Amniotic epithelial cell (primary cell): ENCODE measurements at regions not wholly inside any gene's neighbourhood (a gene's known extent, or its start where the extent isn't known, plus 50 kb on each side); places are given as distances from the start of the nearest gene placed in this dataset.
"Not testable (repeated sequence)": the region's sequence is repeated elsewhere in the genome, so short reads cannot be mapped to it uniquely, and the experiment has no call there.

Experiments used
- DNase-seq: peaks from one replicate; pipeline ENCODE4 v3.0.0-alpha.2; 2010; ENCODE audit warnings: low read depth

- peak; percentile 2 for DNase-seq
Measured at GRCh38 chr19:27966390-27966816, 1246.5 kb downstream of the UQCRFS1 start.

GRCh38 chr19:27964185-27964584 is 1248.8 kb downstream of the UQCRFS1 start:
- no peak for DNase-seq

DNA sequence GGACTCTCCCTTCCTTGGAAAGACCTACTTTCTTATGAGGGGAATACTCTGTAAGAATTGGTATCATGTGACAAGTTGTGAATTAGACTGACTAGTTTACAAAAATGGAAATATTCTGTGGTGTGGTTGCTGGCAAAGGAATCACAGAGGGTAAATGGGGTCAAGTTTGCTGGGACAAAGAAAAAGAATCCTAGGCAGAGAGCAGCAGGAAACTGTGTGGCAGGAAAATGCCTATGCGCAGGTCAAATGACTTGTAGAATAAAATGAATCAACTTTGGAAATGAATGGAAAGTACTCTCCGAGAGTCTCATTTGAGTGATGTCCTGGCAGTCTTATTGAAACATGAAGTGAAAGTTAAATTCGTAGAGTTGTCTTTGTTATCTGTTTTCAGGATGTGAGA is 1250.7 kb downstream of the UQCRFS1 start:
- no peak for DNase-seq

DNA sequence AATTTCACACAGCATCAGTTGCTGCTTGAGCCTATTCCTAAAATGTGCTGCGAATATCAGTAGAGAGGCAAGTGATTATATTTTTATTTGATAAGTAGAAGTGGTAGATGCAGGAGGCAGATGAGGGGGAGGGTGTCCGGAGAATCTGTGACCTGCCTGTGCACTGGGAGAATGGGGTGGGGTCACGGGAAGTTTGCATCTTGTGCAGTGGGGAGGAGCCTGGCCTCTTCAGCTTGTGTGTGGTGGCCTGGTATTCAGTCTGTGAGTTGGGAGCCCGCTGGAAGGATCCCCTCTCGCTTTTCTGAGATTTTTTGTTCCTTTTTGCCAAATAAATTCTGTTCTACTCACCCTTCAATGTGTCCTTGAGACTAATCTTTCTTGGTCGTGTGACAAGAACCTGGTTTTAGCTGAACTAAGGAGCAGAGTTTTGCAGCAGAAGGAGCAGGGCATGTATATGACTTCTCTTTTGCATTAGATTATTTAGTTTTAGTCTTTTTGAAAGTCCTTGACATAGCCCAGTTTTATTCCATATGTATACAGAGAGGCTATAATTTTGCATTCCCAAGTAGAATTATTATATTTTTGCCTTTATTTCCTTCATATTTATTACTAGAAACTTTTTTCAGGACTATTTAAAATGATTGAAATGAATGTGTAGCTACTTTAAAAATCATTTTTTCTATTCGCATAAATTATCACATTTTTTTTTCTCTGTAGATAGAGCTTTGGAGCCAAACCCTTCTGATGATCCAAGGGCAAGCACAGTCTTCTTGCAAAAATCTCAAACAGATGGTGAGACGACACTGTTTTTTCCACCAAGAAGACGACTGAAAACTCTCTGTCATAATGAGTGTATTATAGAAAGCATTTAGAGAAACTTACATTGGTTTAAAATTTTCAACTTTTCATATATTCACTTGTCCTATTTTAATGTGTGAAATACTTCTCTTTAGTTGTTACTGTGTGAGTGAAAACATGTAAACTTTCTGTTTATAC is 1257.2 kb downstream of the UQCRFS1 start:
- DNase-seq: no peak

- not testable (repeated sequence) for DNase-seq
Measured at GRCh38 chr19:27942607-27943006, 1270.3 kb downstream of the UQCRFS1 start.

GRCh38 chr19:27936139-27936538 is 1276.8 kb downstream of the UQCRFS1 start:
- DNase-seq: no peak

DNA sequence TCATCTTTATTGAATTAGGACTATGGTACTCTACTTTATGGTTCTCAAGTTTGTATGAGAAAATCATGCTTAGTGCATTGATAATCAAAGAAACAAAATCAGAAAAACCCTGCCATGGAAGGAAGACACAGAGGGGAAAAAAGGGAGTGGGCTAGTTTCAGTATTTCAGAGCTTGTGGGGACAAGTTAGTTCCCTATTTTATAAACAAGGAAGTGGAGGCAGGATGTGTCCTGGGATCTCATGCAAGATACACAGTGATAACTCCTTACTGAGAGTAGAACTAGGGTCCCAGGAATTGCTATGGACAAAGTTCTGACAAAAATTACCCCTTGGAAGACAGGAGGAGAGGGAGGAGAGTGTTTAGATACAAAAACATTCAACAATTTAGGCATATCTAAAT is 1277.3 kb downstream of the UQCRFS1 start:
- no peak for DNase-seq

DNA sequence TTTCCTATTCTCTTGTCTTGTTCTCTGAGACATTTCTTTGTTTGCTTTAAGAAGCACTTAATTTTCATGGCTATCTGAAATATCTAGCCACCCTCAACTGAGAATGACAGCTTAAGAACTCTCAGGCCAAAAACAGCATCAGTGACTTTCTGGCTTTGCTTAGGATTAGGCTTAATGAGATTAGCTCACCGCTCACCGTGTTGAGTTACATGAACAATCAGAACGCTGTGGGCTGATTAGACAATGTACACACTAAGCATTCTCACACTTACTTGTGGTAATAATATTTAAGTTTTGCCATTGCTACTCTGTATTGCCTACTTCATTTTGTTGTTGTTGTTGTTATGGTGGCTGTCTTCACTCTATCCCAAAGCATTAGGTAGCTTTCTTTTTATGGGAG is 1283.6 kb downstream of the UQCRFS1 start:
- DNase-seq: no peak

DNA sequence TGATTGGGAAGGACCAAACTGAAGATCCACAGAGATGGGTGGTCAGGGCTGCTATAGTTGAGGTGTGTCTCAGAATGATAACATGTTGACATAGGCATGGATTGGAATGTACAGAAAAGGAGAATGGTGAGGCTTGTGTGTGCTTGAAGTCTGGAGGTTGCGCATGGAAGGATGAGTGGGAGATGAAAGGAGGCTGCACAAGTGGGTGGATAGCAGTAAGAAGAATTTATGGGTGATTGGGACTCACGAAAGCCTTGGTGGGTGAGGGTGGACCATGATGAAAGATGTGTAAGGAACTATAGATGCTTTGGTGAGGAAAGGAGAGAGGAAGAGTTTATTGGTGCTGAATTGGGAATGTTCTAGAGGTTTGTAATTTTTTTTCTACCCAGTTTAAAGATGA is 1287.7 kb downstream of the UQCRFS1 start:
- no peak for DNase-seq

GRCh38 chr19:27922970-27923369 is 1290.0 kb downstream of the UQCRFS1 start:
- DNase-seq: no peak

DNA sequence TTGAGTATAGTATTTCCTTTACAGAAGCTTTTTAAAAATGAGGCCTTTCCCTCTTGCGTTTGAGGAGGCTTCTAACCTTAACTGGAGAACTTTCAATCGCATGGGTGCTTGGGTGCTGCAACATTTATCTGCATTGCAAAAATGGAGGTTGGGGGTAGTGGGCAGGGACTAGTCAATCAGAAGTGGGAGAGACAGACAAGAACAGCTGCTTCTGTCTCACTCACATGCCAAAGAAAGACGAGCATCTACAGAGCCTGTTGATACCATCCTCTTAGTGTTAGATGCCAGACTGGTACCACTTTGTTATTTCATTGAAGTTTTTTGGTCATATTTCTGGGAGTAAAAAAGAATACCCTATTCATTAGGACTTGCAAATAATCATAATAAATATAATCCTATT is 1292.2 kb downstream of the UQCRFS1 start:
- DNase-seq: no peak

- no peak for DNase-seq
Measured at GRCh38 chr19:27918818-27919217, 1294.1 kb downstream of the UQCRFS1 start.

DNA sequence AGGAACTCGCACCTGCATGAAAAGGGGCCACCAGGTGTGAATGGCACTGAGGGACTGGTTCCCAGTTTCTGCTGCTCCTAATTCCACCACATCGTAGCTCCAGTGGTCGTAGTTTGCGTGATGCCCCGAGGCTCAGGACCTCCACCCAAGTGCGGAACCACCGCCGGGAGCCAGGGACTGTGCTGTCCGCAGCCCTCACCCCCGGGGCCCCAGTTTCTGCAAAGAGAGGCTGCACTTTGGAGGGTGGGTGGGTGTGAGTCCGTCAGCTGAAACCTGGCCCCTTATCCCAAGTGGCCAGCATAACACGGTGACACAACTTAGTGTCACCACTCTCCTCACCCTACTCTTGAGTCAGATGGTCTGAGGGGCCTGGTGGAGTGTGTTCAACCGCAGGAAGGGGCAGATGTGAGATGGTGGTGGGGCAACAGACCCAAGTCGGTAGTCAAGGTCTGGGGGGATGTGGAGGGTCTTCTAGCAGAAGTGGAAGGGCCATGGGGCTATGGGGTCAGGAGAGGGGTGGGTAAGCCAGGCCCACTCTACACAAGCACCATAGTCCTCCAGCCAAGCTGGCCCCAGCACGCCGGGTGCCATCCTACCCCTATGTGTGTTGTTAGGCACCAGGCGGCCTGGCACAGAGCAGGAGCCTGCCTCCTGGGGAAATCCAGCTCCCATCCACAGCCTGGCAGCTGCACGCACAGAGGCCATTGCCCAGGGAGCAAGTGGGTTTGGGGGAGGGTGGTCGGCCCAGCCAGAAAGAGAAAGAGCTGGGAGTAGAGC is 1301.6 kb downstream of the UQCRFS1 start:
- DNase-seq: no peak

GRCh38 chr19:27909861-27910260 is 1303.1 kb downstream of the UQCRFS1 start:
- DNase-seq: no peak

DNA sequence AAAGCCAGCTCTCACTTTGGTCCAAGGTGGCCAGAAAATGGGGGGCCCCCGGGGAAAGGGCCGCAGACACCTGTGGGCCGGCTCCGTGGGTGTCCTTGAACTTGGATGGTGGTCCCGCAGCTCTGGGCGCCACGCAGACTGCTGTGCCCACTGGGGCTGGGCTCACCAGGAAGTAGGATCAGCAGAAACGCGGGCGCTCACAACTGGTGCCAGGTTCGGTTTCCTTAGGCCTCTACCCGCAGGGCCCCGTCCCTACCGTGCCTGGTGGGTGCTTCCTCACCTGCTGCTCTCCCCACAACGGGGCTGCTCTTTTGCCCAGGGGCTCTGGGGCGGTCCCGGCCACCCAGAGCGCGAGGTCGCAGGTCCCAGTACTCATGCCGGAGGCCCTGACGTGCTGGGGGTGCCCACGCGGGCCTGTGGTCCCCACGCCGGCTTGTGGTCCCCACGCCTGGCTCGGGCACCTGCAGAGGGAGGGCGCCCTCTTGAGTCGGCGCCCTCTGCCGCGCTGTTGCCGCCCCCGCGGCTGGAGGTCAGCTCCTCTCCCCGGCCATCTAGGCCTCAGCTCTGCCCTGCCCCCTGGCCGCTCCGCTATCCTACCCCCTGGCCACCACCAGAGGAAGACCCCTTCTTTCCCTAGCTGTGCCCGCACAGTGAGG is 1303.6 kb downstream of the UQCRFS1 start:
- DNase-seq: no peak

DNA sequence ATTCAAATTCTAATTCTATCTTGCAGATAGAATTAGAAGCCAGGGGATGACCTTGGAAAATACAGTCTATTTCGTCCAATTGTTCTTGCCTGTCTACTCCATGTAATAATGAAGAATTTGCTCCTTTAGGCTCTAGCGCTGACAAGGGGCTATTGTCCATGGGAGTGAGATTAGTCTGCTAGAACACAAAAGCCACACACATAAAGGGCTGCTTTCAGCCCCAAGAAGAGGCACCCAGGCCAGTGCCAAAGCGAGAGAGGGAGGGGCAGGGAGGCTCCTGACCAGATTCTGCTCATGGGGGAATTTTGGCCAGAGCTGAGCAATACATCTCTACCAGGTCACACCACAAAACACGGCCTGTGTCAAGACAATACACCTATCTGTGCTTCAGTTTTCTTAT is 1306.9 kb downstream of the UQCRFS1 start:
- DNase-seq: no peak

DNA sequence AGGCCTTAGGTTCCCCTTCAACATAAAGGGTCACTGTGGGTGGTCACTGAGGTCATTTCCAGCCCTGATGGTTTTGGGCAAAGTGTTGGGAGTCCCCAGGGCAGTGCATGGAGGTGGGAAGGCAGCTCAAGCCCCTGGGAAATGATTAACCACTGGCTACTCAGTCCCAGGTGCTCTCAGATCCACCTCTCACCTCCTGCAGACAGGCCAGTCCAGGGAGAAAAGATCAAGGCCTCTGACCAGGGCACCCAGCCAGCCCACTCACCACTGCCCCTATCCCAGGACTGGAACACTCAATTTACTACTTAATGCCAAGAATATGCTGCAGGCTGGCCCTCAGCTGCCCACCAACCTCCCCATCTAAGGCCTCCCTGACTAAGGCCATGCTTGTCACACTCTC is 1307.9 kb downstream of the UQCRFS1 start:
- no peak for DNase-seq

GRCh38 chr19:27901078-27901477 is 1311.9 kb downstream of the UQCRFS1 start:
- DNase-seq: no peak

GRCh38 chr19:27896091-27896490 is 1316.9 kb downstream of the UQCRFS1 start:
- no peak for DNase-seq

GRCh38 chr19:27894906-27895754 is 1317.8 kb downstream of the UQCRFS1 start:
- DNase-seq: no peak

DNA sequence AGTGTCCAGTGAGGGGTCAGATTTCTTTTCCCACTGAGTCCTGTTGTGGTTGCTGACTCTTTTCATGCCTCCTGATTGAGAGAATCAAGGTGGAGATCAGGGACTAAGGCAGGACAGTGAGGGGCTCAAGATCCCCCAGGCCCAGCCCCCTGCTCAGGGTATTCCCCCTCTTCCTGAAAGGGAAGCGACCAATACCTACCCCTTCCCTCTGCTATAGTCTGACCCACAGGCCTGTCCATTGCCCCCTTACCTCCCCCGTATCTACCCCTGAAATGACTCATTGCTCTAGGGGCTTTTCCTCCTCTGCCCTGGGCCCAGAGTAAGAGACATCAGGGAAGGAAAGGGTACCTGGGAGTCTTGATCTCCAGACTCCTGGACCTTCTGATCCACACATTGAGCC is 1320.5 kb downstream of the UQCRFS1 start:
- DNase-seq: no peak

GRCh38 chr19:27891411-27891810 is 1321.5 kb downstream of the UQCRFS1 start:
- no peak for DNase-seq
